CD1c-positive myeloid dendritic cell (primary cell): ENCODE measurements at regions not wholly inside any gene's neighbourhood (a gene's known extent, or its start where the extent isn't known, plus 50 kb on each side); places are given as distances from the start of the nearest gene placed in this dataset.

Experiments used
- DNase-seq: peaks from one replicate; pipeline ENCODE4 v3.0.0-alpha.2; 2016; ENCODE audit errors: extremely low spot score

DNA sequence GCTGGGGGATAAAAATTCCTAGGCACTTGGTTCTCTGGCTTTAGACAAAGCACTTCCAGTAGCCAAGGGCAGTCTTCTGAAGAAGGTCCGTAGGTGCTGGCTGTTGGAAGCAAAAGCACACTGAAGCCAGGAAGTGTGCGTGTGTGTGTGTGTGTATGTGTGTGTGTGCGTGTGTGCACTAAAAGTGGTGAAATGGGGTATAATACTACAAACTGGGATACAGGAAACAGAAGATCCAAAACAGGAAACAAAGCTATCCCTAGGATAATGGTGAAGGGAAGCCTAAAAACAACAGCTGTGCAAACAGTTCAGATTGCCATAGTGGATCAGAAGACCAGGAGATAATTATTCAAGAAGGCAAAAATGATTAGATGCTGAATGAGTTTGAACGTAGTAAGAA, 103.4 kb downstream of the IL20RB start:
- DNase-seq = no peak

DNA sequence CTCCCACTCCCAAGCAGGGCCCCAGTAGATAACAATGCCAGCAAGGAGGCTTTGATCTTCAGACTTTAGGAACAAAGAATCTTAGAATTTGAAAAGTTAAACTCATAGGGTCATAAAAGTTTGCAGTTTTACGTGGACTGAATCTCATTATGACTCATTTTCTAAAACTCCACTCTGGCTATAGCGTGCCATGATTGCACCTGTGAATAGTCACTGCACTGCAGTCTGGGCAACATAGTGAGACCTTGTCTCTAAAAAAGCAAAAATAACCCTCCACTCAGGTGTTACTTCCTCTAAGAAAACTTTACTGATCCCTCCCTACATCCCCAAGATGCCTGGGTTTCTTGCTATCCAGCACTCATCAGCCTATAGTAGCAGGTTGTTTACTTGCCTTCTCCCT, 104.5 kb downstream of the IL20RB start:
- no peak for DNase-seq

DNA sequence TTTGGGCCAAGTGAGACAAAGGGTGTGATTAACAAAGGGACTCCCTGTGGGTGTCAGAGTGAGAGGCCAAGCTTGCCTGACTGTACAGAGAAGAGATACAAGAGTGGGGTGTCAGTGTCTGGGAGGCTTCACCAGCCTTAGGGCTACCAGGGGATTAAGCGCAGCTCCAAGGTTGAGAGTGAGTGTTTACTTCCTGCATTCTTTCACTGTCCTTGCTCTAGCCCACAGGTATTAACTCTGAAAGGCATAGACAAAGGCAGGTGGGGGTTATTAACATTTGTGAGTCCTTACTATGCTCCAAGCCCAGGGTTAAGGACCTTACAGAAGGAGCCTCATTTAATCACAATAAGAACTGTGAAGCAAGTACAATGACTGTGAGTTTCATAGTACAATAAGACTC, 107.6 kb downstream of the IL20RB start:
- DNase-seq = no peak

- no peak for DNase-seq
Measured at GRCh38 chr3:137066092-137066491, 108.3 kb downstream of the IL20RB start.

DNA sequence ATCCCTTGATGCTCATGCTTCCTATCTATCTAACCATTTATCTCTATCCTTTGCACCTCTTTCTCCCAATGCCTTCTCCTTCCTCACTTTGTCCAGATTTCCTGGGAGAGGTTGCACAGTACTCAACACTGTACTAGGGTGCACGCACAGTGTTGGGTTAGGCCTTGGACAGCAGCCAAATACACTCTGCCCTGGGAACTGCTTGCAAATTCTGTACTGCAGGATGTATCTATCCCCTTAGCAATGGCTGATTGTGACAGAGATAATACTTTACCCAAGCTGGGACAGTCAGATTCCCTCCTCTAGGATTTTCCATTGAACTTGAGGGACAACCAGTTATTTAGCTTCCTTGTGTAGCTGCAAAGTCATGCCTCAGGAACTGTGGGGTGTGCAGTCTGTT, 113.3 kb downstream of the IL20RB start:
- no peak for DNase-seq

- no peak for DNase-seq
Measured at GRCh38 chr3:137075020-137075419, 117.2 kb downstream of the IL20RB start.

GRCh38 chr3:137078040-137078439, 120.3 kb downstream of the IL20RB start:
- no peak for DNase-seq

- no peak for DNase-seq
Measured at GRCh38 chr3:137079571-137079970, 121.8 kb downstream of the IL20RB start.

GRCh38 chr3:137081711-137082110, 123.9 kb downstream of the IL20RB start:
- DNase-seq = no peak

DNA sequence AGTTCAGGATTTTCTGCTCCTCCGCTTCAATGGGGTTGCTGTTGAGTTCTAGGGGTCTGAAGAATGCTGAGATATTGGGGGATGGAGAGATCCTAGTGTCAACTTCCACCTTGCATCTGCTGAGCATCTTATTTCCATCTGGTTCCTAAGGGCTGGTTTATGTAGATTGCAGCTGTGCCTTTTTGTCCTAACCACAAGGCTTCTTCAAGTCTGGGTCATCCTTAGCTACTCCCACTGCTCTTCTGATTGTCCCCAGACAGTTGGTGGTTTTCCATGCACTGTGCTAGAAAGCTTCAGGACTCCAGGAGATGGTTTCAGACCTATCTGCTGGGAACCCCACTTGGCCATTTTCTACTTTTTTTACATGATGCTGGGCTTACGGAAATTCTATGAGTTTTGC, 125.0 kb downstream of the IL20RB start:
- no peak for DNase-seq

GRCh38 chr3:137083332-137083731, 125.5 kb downstream of the IL20RB start:
- DNase-seq = no peak

DNA sequence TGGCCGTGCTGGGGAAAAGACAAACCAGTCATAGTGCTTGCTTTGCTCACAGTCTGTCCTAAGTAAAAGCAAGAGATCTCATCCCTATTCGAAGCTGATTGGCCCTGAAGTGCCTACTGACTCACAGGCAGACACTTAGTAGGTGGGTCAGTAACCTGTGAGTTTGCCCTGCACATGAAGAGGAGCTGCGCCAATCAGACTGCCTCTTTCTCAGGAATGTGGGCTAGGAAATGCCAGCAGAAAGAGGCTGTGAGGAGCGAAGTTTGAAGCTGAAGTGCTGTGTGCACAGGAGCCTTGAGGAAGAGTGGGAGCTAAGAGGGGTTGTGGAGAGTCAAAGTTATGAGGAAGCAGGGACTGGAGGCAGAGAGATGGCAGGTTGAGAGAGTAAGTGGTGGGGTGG, 126.8 kb downstream of the IL20RB start:
- DNase-seq = no peak

DNA sequence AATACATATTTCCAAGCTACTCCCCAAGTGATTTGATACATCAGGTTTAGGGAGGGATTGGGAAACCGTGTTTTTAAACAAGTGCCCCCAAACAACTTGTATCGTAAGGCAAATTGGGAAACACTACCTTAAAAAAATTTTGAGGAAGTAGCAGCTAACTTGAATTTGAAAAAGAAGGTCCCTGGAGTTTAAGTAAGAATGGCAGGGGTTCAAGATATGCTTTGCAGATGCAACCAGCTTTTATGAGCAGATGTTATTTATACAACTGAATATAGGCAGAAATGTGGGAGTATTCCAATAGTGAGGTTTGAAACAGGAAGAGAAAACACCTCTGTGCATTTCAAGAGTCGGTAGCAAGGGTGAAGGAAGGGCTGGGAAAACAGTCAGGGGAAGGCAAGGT, 139.6 kb downstream of the IL20RB start:
- no peak for DNase-seq

DNA sequence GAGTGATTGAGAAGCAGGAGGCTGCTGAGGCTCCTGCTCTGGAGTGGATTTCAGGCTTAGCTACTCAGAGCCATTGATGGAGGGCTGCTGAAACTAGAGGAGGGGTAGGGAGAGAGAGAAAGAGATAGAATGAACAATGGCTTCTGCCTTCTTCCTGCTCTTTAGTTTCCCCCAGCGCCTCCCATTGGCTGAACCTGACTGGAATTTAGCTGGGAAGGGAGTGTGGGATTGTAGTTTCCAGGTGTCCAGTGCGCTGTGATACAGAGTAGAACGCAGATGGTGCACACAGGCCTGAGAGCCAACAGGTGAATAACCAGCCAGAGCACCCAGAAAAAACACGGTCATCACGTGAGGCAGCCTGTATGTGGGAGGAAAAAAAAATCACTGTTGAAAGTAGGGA, 140.1 kb downstream of the IL20RB start:
- no peak for DNase-seq

- no peak for DNase-seq
Measured at GRCh38 chr3:137099364-137100219, 141.8 kb downstream of the IL20RB start.

GRCh38 chr3:137100326-137100725, 142.5 kb downstream of the IL20RB start:
- DNase-seq = no peak

DNA sequence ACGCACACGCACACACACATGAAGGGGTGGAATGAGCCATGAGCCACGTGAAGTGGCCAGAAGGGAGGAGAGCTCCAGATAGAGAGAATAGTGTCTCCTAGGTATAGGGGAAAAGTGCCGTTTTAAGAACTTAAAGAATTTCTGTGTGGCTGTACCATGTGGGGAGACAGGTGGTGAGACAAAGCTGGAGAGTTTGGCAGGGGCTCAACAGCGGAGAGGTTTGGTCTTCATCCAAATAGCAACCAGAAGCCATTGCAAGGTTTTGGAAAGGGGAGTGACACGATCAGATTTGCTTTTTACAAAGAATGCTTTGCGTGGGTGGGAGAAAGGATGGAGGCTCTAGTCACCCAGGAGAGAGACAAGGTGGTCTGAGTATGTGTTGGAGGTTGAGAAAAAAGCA, 146.0 kb downstream of the IL20RB start:
- DNase-seq = no peak

GRCh38 chr3:137105277-137105977, 147.6 kb downstream of the IL20RB start:
- DNase-seq = peak; percentile 63

DNA sequence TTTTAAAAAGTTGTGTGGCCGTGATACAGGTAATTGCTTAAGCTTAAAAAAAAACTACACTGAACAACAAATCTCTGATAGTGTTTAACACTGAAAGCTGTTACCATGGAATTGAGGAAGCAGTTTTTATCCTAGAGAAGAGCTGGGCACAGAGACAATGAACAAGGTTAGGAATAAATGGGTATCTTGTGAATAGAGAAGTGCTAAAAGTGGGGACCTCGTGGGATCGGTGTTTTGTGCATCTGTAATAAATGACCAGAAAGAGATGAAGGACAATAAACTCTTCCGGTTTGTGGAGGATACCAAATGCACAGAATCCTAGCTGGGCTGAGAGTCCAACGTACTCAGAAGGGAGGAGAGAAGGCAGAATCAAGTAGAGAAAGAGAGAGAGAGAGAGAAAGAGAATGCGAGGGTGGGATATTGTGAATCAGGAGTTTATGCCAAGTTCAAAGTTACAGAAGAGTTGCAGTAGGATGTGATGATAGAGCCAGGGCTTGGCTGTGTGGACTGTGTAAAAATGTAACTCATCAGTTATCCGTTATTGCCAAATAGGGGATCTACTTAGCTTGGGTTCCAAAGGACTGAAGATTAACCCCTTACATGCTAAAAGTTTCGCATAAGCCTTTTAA, 148.9 kb downstream of the IL20RB start:
- no peak for DNase-seq

- no peak for DNase-seq
Measured at GRCh38 chr3:137108699-137109440, 151.1 kb downstream of the IL20RB start.

DNA sequence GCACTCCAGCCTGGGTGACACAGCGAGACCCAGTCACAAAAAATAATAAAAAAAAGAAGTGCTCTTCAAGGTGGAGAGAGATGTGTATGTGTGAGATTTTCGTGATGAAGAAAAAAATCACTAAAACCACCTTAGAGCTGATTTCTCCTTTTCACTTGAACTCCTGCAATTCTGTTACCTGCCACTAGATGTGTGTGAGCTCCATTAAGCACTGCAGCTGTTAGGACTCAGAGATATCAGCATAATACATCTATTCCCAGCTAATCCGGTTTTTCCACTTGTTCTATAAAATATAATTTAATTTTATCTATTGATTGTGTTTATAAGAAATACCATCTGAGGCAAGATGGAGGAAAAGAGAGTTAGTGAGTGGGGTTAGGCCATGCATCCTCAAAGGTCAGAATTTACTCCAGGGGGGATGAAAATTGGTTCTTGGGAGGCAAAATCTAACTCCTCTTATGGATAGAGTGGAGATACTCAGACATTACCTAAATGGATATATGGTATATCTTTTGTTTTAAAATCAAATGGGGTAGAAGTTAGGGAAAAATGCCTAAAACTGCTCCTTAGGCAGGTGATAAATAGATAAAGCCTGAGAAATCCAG, 152.7 kb downstream of the IL20RB start:
- peak; percentile 26 for DNase-seq

DNA sequence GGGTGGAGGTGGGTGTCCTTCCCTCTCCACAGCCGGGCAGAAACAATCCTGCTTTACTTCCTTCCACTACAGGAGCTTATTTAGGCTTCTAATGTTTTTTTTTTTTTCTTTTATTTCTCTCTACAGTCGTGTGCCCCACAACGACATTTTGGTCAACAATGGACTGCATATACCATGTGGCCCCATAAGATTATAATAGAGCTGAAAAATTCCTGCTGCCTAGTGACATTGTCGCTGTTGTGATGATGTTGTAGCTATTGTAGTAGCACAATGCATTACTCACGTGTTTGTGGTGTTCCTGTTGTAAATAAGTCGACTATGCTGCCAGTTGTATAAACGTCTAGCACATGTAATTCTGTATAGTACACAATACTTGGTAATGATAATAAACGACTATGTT, 153.7 kb downstream of the IL20RB start:
- DNase-seq = no peak
